Stimulated activated naive CD8-positive, alpha-beta T cell treated with anti-CD3 and anti-CD28 coated beads, Interleukin-15, amount 100 ng/mL, for 72 hours (primary cell): ENCODE measurements at regions not wholly inside any gene's neighbourhood (a gene's known extent, or its start where the extent isn't known, plus 50 kb on each side); places are given as distances from the start of the nearest gene placed in this dataset.
"Not testable (repeated sequence)": the region's sequence is repeated elsewhere in the genome, so short reads cannot be mapped to it uniquely, and the experiment has no call there.

Experiments used
- ATAC-seq: fragments of 150-1000 bp; cut with Tn5 transposase; 2 replicates; pipeline ENCODE4 v1.10.0; 2021; ENCODE audit warnings: mild to moderate bottlenecking, moderate library complexity
- DNase-seq, 2 donors: peaks; one replicate each; pipeline ENCODE4 v3.0.0; 2021 to 2022
- H3K27ac Mint-ChIP-seq, 2 donors: one replicate each; pipeline ENCODE4 v1.8.0; 2022; ENCODE audit warnings: mild to moderate bottlenecking in 2 of 2, mixed read lengths in 2 of 2, moderate library complexity in 2 of 2
- H3K27me3 Mint-ChIP-seq: one replicate; pipeline ENCODE4 v1.8.0; 2022; ENCODE audit warnings: mixed read lengths
- H3K4me1 Mint-ChIP-seq: one replicate; pipeline ENCODE4 v1.8.0; 2022; ENCODE audit warnings: mild to moderate bottlenecking, mixed read lengths
- H3K4me3 Mint-ChIP-seq, 2 donors: one replicate each; pipeline ENCODE4 v1.8.0; 2022; ENCODE audit warnings: mild to moderate bottlenecking in 2 of 2, mixed read lengths in 2 of 2, moderate library complexity in 1 of 2
- H3K9me3 Mint-ChIP-seq, 2 donors: one replicate each; pipeline ENCODE4 v1.8.0; 2022; ENCODE audit warnings: mixed read lengths in 2 of 2

- no peak for ATAC-seq
- Mint-ChIP-seq H3K9me3 (no peaks in the 10 kb centered on the region), H3K27me3 (no peaks in the 10 kb centered on the region), H3K4me3 (no peak overlapping the region), H3K27ac (no peak overlapping the region), H3K4me1 (no peaks in the 10 kb centered on the region)
- DNase-seq: no peak
Observed at GRCh38 chr9:22970434-22970975, 523.9 kb downstream of the DMRTA1 start.

DNA sequence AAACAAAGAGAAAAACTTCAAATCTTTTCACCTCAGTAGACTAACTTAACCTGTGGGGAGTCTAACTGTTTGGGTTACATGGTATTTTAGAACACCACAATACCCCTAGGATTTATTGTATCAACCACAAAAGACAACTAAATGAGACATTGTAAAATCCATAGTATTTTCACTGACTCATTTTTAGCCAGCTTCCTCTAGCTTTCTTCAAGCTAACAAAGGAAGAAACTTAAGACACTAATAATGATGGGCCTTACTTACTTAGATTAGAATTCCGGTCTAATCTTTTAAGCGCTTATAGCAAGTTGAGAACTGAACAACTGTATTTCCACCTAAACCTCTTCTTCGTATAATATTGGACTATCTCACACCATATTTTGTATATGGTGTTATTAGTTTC, 529.3 kb downstream of the DMRTA1 start:
- H3K9me3 Mint-ChIP-seq: no peaks in the 10 kb centered on the region
- ATAC-seq: no peak
- H3K27me3 Mint-ChIP-seq: no peaks in the 10 kb centered on the region
- H3K4me3 Mint-ChIP-seq: no peak overlapping the region
- no peaks in the 10 kb centered on the region for H3K4me1 Mint-ChIP-seq
- H3K27ac Mint-ChIP-seq: no peak overlapping the region
- no peak for DNase-seq

GRCh38 chr9:22976454-22976853, 529.8 kb downstream of the DMRTA1 start:
- Mint-ChIP-seq H3K27me3 (no peaks in the 10 kb centered on the region), H3K4me1 (no peaks in the 10 kb centered on the region), H3K27ac (no peak overlapping the region), H3K4me3 (no peak overlapping the region), H3K9me3 (no peaks in the 10 kb centered on the region)
- no peak for DNase-seq
- ATAC-seq: no peak

- not testable (repeated sequence) for ATAC-seq, H3K4me1 Mint-ChIP-seq, H3K27ac Mint-ChIP-seq, H3K27me3 Mint-ChIP-seq, H3K4me3 Mint-ChIP-seq, H3K9me3 Mint-ChIP-seq, DNase-seq
Observed at GRCh38 chr9:22980429-22980828, 533.8 kb downstream of the DMRTA1 start.

- Mint-ChIP-seq H3K4me3 (no peak overlapping the region), H3K4me1 (no peaks in the 10 kb centered on the region), H3K9me3 (peaks cover 9% of the 10 kb centered on the region in 2 donors), H3K27ac (no peak overlapping the region), H3K27me3 (no peaks in the 10 kb centered on the region)
- no peak for DNase-seq
- ATAC-seq: no peak
Observed at GRCh38 chr9:22986556-22986955, 539.9 kb downstream of the DMRTA1 start.

DNA sequence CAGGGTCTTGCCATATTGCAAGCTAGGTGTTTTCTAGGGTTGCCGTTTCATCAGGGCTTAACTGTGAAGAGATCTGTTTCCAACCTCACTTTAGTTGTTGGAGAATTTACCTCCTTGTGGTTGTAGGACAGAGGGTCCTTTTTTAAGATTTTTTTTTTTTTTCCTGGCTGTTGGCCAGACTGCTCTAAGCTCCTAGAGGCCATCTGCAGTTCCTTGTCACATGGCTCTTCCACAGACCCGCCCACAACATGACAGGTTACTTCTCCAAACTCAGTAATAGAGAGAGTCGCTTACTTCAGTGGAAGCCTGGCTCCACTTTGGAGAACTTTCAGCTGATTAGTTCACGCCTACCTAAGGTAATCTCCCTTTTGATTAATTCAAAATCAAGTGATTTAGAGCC, 543.7 kb downstream of the DMRTA1 start:
- ATAC-seq (no peak), DNase-seq (no peak)
- no peaks in the 10 kb centered on the region for H3K27me3 Mint-ChIP-seq
- H3K4me1 Mint-ChIP-seq: no peaks in the 10 kb centered on the region
- no peak overlapping the region for H3K4me3 Mint-ChIP-seq
- peaks cover 0 to 9% of the 10 kb centered on the region in 2 donors for H3K9me3 Mint-ChIP-seq
- no peak overlapping the region for H3K27ac Mint-ChIP-seq

DNA sequence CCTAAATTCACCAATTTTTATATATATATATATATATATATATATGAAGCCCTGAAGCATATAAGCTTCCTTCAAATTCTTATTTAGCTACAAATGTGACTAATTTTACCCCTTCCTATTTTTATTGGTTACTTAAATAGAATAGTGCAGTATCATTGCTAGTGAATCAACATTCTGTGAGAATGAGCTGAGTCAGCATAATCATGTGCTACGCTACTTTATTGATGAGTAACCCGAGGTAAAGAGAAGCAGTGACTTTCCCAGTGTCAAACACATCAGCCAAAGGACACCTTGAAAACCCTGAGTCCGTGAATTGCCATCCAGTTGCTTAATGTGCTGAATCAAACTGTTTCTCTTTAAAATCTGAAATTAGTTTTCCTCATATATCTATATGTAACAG, 546.2 kb downstream of the DMRTA1 start:
- ATAC-seq: no peak
- no peak overlapping the region for H3K4me3 Mint-ChIP-seq
- no peak overlapping the region for H3K27ac Mint-ChIP-seq
- H3K4me1 Mint-ChIP-seq: no peaks in the 10 kb centered on the region
- no peak for DNase-seq
- H3K9me3 Mint-ChIP-seq: peaks cover 4 to 12% of the 10 kb centered on the region in 2 donors
- H3K27me3 Mint-ChIP-seq: no peaks in the 10 kb centered on the region

DNA sequence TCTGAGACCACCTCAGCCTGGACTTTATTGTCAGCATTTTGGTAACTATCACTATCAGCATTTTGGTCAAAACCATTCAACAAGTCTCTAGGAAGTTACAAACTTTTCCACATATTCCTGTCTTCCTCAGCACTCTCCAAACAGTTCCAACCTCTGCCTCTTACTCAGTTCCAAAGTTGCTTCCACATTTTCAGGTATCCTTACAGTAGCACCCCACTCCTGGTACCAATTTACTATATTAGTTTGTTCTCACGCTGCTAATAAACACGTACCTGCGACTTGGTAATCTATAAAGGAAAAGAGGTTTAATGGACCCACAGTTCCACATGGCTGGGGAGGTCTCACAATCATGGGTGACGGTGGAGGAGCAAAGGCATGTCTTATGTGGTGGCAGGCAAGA, 551.3 kb downstream of the DMRTA1 start:
- no peak overlapping the region for H3K4me3 Mint-ChIP-seq
- H3K27ac Mint-ChIP-seq: no peak overlapping the region
- no peak for ATAC-seq
- DNase-seq: no peak
- no peaks in the 10 kb centered on the region for H3K27me3 Mint-ChIP-seq
- no peaks in the 10 kb centered on the region for H3K4me1 Mint-ChIP-seq
- peaks cover 11 to 22% of the 10 kb centered on the region in 2 donors for H3K9me3 Mint-ChIP-seq

GRCh38 chr9:23005156-23005555, 558.5 kb downstream of the DMRTA1 start:
- no peak for ATAC-seq
- H3K27ac Mint-ChIP-seq: no peak overlapping the region
- no peak for DNase-seq
- H3K4me1 Mint-ChIP-seq: no peaks in the 10 kb centered on the region
- H3K9me3 Mint-ChIP-seq: peaks cover 0 to 9% of the 10 kb centered on the region in 2 donors
- no peak overlapping the region for H3K4me3 Mint-ChIP-seq
- H3K27me3 Mint-ChIP-seq: no peaks in the 10 kb centered on the region

GRCh38 chr9:23006127-23006526, 559.5 kb downstream of the DMRTA1 start:
- ATAC-seq (no peak), DNase-seq (no peak)
- Mint-ChIP-seq H3K27ac (no peak overlapping the region), H3K27me3 (no peaks in the 10 kb centered on the region), H3K4me1 (no peaks in the 10 kb centered on the region), H3K4me3 (no peak overlapping the region), H3K9me3 (peaks cover 0 to 9% of the 10 kb centered on the region in 2 donors)

DNA sequence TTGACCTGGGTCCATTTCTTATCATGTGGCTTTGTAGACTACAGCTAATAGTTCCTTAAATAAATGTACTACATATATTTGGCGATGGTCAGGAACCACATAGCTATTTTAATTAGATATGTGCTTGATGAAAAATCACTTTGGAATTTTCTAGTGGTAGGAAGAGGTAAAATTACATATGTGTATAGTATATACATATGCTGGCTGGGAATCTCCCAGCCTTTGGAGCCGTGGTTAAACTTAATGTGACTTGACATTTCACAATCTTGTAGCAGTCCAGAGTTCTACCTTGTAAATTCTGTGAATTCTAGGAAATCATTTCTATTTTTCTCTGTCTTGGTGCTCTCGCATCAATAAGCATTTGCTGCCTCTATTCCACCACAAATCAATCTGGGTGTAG, 565.0 kb downstream of the DMRTA1 start:
- ATAC-seq: no peak
- Mint-ChIP-seq H3K27me3 (no peaks in the 10 kb centered on the region), H3K9me3 (no peaks in the 10 kb centered on the region)

DNA sequence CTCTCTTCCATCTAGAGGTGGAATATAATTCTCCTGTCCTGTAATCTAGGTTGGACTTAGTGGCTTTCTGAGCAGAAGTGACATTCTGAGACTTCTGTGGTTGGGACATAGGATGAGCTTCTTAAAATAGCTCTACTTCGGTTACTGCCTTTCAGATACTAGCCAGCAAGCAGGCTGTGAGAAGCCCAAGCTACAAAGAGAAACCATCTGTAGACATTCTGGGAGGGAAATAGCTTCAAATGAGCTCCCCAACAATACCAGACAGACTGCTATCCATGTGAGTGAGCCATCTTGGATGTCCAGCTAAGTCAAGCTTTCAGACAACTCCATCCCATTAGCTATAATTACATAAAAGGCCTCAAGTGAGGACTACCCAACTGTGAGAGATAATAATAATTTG, 568.9 kb downstream of the DMRTA1 start:
- ATAC-seq: no peak
- Mint-ChIP-seq H3K4me3 (no peak overlapping the region), H3K9me3 (no peaks in the 10 kb centered on the region), H3K4me1 (no peaks in the 10 kb centered on the region), H3K27ac (no peak overlapping the region), H3K27me3 (no peaks in the 10 kb centered on the region)
- DNase-seq: no peak

More for the DNA sequence above, 565.0 kb downstream of the DMRTA1 start:
- Mint-ChIP-seq H3K4me1 (no peaks in the 10 kb centered on the region), H3K27ac (no peak overlapping the region), H3K4me3 (no peak overlapping the region)
- no peak for DNase-seq

- H3K9me3 Mint-ChIP-seq: peaks cover 0 to 8% of the 10 kb centered on the region in 2 donors
Observed at GRCh38 chr9:23036416-23036815, 589.8 kb downstream of the DMRTA1 start.

GRCh38 chr9:23039402-23039801, 592.8 kb downstream of the DMRTA1 start:
- H3K9me3 Mint-ChIP-seq: no peaks in the 10 kb centered on the region
- H3K4me1 Mint-ChIP-seq: no peaks in the 10 kb centered on the region

More at GRCh38 chr9:23036416-23036815, 589.8 kb downstream of the DMRTA1 start:
- DNase-seq (no peak), ATAC-seq (no peak)
- H3K27me3 Mint-ChIP-seq: no peaks in the 10 kb centered on the region
- no peak overlapping the region for H3K4me3 Mint-ChIP-seq
- H3K27ac Mint-ChIP-seq: no peak overlapping the region
- H3K4me1 Mint-ChIP-seq: no peaks in the 10 kb centered on the region

DNA sequence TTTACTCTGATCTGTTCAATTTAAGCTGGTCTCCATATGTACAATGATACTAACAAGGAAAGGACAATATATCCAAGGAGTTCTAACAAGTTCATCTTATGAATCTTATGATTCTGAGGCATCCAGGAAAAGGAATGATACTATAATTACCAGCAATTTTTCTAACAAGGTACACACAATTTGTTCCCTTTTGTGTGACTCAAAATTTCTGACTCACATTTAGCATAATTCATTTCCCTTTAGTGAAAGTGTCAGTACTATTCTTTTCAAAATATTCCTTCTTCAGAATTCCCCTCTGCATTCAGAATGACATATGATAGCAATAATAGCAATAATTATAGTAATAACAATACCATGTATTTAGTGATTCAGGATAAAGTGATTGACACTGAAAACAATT, 594.8 kb downstream of the DMRTA1 start:
- no peak overlapping the region for H3K27ac Mint-ChIP-seq
- no peak for DNase-seq

More at GRCh38 chr9:23039402-23039801, 592.8 kb downstream of the DMRTA1 start:
- DNase-seq: no peak
- H3K27ac Mint-ChIP-seq: no peak overlapping the region
- no peaks in the 10 kb centered on the region for H3K27me3 Mint-ChIP-seq
- H3K4me3 Mint-ChIP-seq: no peak overlapping the region
- no peak for ATAC-seq

DNA sequence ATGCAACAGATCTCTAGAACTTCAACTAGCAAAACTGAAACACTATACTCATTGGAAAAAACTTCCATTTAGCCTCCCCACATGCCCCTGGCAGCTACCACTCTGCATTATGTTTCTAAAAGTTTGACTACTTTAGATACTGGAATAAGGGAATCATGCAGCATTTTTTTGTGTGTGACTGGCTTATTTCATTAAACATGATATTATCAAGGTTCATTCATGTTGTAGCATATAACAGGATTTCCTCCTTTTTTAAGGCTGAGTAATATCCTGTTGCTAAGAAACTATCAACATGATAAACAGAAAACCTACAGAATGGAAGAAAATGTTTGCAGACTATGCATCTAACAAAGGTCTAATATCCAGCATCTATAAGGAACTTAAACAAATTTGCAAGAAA, 597.9 kb downstream of the DMRTA1 start:
- Mint-ChIP-seq H3K27me3 (no peaks in the 10 kb centered on the region), H3K4me3 (no peak overlapping the region), H3K27ac (no peak overlapping the region), H3K9me3 (peaks cover 7 to 15% of the 10 kb centered on the region in 2 donors), H3K4me1 (no peaks in the 10 kb centered on the region)
- DNase-seq: no peak
- no peak for ATAC-seq

More for the DNA sequence above, 594.8 kb downstream of the DMRTA1 start:
- peaks cover 0 to 8% of the 10 kb centered on the region in 2 donors for H3K9me3 Mint-ChIP-seq
- no peaks in the 10 kb centered on the region for H3K4me1 Mint-ChIP-seq
- H3K27me3 Mint-ChIP-seq: no peaks in the 10 kb centered on the region
- ATAC-seq: no peak
- H3K4me3 Mint-ChIP-seq: no peak overlapping the region

- not testable (repeated sequence) for H3K27ac Mint-ChIP-seq
Observed at GRCh38 chr9:23046026-23046425, 599.4 kb downstream of the DMRTA1 start.

More at GRCh38 chr9:23046026-23046425, 599.4 kb downstream of the DMRTA1 start:
- H3K4me1 Mint-ChIP-seq, ATAC-seq, DNase-seq, H3K4me3 Mint-ChIP-seq, H3K27me3 Mint-ChIP-seq: not testable (repeated sequence)
- H3K9me3 Mint-ChIP-seq: peaks cover 7 to 15% of the 10 kb centered on the region in 2 donors
